Activated naive CD4-positive, alpha-beta T cell treated with anti-CD3 and anti-CD28 coated beads for 36 hours (primary cell): ENCODE measurements at regions not wholly inside any gene's neighbourhood (a gene's known extent, or its start where the extent isn't known, plus 50 kb on each side); places are given as distances from the start of the nearest gene placed in this dataset.

ENCODE experiments used
- CTCF ChIA-PET: fragments of 350-600 bp; sonication (Branson Sonifier 250); formaldehyde crosslinking; loops from one replicate; lab custom pipeline; 2021; ENCODE audit warnings: antibody characterized with exemption; lab: Charles Lee
- DNase-seq: peaks from one replicate; pipeline ENCODE4 v3.0.0-alpha.2; 2020
- H3K27ac Mint-ChIP-seq: one replicate; pipeline ENCODE4 v1.8.0; 2021; ENCODE audit warnings: mild to moderate bottlenecking, mixed read lengths
- H3K27me3 Mint-ChIP-seq: one replicate; pipeline ENCODE4 v1.8.0; 2021; ENCODE audit warnings: low read depth, mixed read lengths
- H3K36me3 Mint-ChIP-seq: one replicate; pipeline ENCODE4 v1.8.0; 2021; ENCODE audit warnings: low read depth, mixed read lengths
- H3K4me1 Mint-ChIP-seq: one replicate; pipeline ENCODE4 v1.8.0; 2021; ENCODE audit warnings: low read depth, mixed read lengths
- H3K4me3 Mint-ChIP-seq: one replicate; pipeline ENCODE4 v1.8.0; 2021; ENCODE audit warnings: mild to moderate bottlenecking, moderate library complexity, mixed read lengths
- H3K9me3 Mint-ChIP-seq: one replicate; pipeline ENCODE4 v1.8.0; 2021; ENCODE audit warnings: mixed read lengths
- intact Hi-C: fragments of 100-400 bp; cut with micrococcal nuclease; formaldehyde crosslinking; loops from one replicate; pipeline ENCODE4 v1.15.1; 2023

- Mint-ChIP-seq H3K27me3 (no peaks in the 10 kb centered on the region), H3K36me3 (no peaks in the 10 kb centered on the region), H3K4me3 (no peak overlapping the region), H3K4me1 (peaks cover 17% of the 10 kb centered on the region), H3K27ac (no peak overlapping the region), H3K9me3 (no peaks in the 10 kb centered on the region)
- intact Hi-C loops = loop anchor here (1.0 kb wide), 1 partner anchor 199 kb away; no protein-coding TSS in a partner anchor
- no peak for DNase-seq
- CTCF ChIA-PET = interaction anchor here (0.6 to 6.1 kb wide), 15 partner anchors 11 to 589 kb away, joined by 3 to 66 read pairs (median 5); no protein-coding TSS in a partner anchor
Observed at GRCh38 chr9:94014066-94014654, 59.0 kb upstream of the BARX1 start.

DNA sequence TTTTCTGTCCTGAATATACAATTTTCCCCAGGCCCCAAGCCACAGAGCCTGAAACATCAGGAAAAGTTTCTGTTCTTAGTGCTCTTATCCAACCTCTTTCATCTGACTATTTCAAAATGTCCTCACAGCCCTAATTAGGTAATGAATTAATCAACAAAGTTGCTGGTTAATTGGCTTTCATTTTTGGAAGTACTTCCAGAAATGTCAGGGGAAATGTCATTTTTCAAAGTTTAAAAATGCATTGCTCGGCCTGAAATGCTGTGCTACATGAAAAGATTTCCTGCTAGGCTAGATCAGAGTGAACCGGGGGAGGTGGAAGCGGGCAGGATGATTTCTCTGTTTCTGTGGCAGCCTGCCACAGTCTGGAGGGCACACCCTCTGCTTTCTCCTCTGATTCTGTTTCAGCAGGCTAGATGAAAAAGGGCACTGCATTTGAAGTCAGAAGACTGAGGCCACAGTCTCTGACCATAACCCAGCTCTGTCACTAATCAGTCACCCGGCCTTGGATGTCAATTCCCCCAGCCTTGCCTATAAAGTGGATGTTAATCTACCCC is 55.9 kb upstream of the BARX1 start:
- H3K27me3 Mint-ChIP-seq = no peaks in the 10 kb centered on the region
- no peaks in the 10 kb centered on the region for H3K36me3 Mint-ChIP-seq
- H3K4me3 Mint-ChIP-seq = no peak overlapping the region
- intact Hi-C loops = no loop called here
- peak; percentile 27 for DNase-seq
- H3K4me1 Mint-ChIP-seq = peaks cover 17% of the 10 kb centered on the region
- no peaks in the 10 kb centered on the region for H3K9me3 Mint-ChIP-seq
- CTCF ChIA-PET = interaction anchor here (0.7 to 6.1 kb wide), 3 partner anchors 8 to 1872 kb away, joined by 4 to 66 read pairs (median 42); no protein-coding TSS in a partner anchor
- peak overlapping the region; percentile 41 for H3K27ac Mint-ChIP-seq

GRCh38 chr9:94005272-94005901 is 50.2 kb upstream of the BARX1 start:
- Mint-ChIP-seq H3K9me3 (no peaks in the 10 kb centered on the region), H3K36me3 (no peaks in the 10 kb centered on the region), H3K4me1 (no peaks in the 10 kb centered on the region), H3K27me3 (no peaks in the 10 kb centered on the region), H3K27ac (no peak overlapping the region), H3K4me3 (no peak overlapping the region)
- no peak for DNase-seq
- CTCF ChIA-PET = interaction anchor here (1.7 to 4.7 kb wide), 2 partner anchors 9 to 43 kb away, joined by 4 to 42 read pairs; no protein-coding TSS in a partner anchor
- intact Hi-C loops = loop anchor here (10.0 kb wide), 1 partner anchor 181 kb away; no protein-coding TSS in a partner anchor
